HG03469 (cell line): ENCODE measurements at regions not wholly inside any gene's neighbourhood (a gene's known extent, or its start where the extent isn't known, plus 50 kb on each side); places are given as distances from the start of the nearest gene placed in this dataset.
"Not testable (repeated sequence)": the region's sequence is repeated elsewhere in the genome, so short reads cannot be mapped to it uniquely, and the experiment has no call there.

ENCODE experiments used
- ATAC-seq: cut with Tn5 transposase; IDR thresholded peaks from one replicate; pipeline ENCODE4 v1.9.1; 2021; ENCODE audit warnings: mild to moderate bottlenecking, moderate library complexity, moderate number of reproducible peaks; ENCODE audit not compliant: unreplicated experiment

DNA sequence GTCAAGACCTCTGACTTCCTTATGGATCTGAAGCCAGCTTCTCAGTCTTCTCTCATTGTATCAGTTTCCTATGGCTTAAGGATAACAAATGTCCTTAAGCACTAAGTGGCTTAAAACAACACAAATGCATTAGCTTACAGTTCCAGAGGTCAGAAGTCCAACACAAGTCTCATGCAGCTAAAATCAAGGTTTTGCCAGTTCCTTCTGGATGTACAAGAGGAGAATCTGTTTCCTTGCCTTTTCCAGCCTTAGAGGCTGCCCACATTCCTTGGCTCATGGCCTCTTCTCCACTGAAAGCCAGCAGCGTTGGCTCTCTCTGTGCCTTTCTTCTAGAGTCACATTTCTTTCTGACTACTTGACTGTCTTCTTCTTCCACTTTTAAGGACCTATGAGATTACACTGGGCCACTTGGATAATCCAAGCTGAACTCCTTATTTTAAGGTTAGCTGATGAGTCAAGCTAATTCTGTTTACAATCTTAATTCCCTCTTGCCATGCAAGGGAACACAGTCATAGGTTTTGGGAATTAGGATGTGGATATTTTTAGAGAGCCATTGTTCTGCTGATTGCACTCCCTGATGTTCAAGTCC is 179.0 kb downstream of the BCAS1 start:
- no peak for ATAC-seq

DNA sequence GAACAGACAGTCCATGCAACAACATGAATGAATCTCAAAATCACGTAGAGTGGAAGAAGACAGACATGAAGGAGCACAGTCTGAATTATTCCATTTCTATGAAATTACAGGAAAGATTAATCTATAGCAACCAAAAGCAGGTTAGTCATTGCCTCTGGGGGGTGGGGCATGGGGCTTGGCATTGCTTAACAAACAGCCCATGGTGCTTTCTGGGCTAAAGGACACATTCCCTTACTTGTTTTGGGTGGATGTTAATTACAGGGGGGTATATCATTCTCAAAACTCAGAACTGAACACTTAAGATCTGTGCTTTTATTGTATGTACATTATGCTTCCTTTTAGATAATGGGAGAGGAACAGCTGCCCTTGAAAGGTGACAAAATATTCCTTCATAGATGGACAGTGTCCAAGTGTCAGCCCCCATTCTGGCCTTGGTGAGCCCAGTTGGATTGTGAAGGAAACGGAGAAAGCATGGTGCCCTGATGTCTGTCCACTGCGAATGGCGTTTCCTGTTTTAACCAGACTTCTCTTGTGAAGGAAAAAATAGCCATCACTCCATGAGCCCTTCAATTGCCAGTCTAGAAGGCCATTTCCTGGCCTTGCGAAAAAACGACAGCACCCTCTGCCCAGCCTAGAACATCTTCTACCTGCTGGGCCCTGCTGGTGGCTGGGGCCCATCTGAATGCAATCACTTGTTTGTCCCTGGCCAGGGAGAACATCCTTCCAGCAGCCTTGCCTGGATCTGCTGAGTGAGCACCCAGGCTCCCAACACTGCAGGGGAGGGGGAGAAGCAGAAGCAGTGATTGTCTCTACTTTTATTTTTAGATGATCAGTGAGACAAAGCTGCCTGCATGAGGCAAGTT is 179.7 kb downstream of the BCAS1 start:
- ATAC-seq, result no peak

DNA sequence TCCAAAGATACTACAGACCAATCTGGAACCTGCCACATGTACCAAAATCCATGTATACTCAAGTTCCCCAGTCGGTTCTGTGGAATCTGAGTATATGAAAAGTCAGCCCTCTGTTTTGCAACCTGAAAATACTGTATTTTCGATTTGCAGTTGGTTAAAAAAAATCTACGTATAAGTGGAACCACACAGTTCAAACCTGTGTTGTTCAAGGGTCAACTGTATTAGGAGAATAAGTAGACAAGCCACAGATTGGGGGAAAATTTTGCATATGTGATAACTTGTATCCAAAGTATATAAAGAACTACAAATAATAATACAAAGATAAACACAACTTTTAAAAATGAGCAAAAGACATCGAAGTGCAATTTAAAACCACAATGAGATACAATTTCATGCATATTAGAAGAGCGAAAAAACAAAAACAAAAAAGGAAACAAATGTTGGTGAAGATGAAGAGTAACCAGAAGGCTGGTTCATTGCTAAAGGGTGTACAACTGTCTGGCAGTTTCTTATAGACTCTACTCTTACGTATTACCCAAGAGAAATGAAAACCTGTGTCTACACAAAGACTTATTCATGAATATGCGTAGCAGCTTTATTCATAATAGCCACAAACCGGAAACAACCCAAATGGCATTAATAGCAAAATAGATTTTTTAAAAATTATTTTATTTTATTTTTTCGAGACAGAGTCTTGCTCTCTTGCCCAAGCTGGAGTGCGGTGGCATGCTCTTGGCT is 180.8 kb downstream of the BCAS1 start:
- ATAC-seq, result no peak

DNA sequence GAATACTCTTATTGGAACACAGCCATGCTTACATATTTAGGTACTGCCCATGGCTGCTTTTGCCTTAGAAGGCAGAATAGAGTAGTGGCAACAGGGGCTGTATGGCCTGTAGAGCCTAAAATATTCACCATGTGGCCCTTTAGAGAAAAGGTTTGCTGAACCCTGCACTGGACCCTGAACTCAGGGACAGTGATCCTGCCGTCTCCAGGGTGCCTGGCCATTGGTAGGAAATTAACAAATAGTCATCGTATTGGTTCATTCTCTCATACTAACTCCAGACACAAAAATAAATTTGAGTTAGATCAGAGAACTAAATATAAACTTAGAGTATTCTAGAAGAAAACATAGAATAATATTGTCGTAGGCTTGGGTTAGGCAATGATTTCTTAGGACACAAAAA is 181.4 kb downstream of the BCAS1 start:
- no peak for ATAC-seq

DNA sequence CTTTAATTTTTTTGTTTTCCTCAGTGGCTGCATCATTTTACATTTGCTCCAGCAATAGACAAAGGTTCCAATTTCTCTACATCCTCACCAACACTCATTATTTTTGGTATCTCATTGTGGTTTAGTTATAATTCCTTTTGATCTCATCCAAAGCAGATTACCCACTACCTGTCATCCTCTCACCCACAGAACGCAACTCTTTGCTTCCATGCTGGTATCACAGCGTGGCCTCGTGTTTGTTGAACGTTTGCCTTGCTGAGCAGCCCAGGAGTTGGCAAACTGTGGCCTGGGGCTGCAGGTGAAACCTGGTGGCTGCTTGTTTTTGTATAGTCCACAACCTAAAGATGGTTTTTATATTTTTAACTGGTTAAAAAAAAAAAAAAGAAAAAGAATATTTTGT is 181.9 kb downstream of the BCAS1 start:
- no peak for ATAC-seq

DNA sequence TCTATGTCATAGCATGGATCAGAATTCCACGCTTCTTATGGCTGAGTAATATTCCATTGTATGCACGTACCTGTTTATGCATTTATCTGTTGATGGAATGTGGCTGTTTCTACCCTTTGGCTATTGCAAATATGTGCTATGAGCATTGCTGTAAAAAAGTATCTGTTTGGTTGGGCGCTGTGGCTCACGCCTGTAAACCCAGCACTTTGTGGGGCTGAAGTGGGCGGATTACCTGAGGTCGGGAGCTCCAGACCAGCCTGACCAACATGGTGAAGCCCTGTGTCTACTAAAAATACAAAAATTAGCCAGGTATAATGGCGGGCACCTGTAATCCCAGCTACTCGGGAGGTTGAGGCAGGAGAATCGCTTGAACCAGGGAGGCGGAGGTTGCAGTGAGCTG is 182.4 kb downstream of the BCAS1 start:
- ATAC-seq, result no peak

DNA sequence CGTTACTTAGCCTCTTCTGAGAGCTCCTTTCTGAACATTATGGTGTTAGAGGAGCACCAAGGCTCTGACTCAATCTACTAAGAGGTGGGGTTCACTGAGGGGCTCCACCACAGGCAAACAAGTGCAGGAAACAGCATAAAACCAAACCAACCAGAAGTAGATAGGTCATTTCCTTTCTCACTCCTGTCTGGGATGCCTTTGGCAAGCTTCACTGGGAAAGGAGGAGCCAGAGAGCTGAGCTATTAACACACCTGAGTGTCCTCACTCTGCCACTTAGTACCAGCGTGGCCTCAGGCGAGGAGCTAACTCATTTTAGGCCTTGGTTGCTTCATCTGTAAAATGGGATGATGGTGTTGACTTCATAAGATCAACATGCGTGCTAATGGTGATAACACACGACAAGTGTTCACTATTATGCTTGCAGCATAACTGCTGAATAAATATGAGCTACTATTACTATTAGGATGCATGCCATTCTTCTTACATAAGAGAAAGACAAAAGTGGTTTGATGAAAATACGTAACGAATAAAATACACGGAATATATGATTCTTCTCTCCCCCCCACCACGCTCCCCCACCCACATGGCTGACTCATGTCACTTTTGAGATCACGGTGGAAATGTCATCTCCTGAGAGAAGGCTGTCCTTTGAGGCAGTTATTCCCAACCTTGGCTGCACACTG is 185.4 kb downstream of the BCAS1 start:
- no peak for ATAC-seq

DNA sequence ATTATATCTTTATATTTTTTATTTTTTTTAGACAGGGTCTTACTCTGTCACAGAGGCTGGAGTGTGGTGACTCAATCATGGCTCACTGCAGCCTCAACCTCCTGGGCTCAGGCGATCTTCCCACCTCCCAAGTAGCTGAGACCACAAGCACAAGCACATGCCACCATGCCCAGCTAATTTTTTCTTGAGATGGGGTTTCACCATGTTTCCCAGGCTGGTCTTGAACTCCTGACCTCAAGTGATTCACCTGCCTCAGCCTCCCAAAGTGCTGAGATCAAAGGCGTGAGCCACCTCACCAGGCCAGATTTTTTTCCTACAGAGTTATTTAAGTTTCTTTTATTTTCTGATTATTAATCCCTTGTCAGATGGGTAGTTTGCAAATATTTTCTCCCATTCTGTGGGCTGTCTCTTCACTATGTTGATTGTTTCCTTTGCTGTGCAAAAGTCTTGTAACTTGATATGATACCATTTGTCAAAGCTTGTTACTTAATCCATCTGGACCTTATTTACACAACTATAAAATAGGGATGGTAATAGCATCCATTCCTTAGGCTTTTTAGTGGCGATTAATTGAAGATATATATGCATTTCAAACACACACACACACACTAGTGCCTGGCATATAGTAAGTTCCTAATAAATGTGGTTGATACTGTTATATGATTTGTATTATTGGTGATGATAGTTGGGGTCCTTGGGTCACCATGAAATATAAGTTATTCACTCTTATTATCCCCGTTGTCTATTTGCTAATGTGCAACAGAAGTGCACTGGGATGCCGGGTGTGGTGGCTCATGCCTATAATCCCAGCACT is 187.1 kb downstream of the BCAS1 start:
- ATAC-seq, result no peak

DNA sequence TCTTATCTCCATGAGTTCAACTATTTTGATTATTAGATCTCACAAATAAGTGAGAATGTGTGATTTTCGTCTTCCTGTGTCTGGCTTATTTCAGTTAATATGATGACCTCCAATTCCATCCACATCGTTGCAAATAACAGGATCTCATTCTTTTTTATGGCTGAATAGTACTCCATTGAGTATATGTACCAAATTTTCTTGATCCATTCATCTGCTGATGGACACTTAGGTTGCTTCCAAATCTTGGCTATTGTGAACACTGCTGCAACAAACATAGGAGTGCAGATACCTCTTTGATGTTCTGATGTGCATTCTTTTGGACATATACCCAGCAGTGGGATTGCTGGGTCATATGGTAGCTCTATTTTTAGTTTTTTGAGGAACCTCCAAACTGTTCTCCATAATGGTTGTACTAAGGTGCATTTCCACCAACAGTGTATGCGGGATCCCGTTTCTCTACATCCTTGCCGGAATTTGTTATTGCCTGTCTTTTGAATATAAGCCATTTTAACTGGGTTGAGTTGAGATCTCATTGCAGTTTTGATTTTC is 187.9 kb downstream of the BCAS1 start:
- not testable (repeated sequence) for ATAC-seq

DNA sequence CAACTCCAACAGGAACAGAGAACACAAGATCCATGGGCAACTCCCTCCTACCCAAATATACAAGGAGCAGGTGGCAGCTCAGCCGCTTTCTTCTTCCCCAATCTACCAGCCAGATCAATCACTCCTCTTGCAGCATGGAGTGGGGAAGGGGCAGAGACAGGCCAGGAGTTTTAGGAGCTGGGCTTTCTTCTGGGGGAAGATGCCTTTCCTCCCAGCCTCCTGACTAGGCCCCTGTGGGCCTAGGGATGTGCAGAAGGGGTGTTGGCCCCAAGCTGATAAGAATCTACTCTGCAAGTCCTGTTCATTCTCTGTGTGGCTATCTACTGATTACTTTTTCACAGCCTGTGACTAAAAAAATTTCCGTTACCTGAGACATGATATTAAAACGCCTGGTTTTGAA is 189.0 kb downstream of the BCAS1 start:
- ATAC-seq, result no peak

DNA sequence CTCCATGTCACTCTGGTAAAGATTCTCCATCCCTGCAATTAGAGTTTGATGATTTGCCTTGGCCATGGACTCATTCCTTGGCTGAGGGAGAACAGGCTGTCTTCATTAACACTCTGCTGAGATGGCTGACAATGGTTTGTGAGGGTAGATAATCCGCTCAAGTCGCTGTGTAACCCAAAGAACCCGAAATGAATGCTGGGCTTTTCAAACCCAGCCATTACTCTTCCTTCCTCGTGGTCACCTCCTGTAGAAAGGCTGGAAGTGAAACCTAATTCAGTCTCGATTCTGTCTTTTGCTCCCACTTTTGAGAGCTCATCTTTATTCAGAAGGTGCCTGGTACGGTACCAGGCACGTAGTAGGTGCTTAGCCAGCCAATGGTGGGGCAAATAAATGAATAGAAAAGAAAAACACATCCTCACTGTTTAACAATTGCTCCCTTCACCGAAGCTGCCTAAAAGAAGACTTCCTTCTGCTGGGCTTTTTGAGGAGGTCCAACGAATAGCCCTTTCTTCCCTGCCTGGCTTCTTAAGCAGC is 190.2 kb downstream of the BCAS1 start:
- no peak for ATAC-seq

DNA sequence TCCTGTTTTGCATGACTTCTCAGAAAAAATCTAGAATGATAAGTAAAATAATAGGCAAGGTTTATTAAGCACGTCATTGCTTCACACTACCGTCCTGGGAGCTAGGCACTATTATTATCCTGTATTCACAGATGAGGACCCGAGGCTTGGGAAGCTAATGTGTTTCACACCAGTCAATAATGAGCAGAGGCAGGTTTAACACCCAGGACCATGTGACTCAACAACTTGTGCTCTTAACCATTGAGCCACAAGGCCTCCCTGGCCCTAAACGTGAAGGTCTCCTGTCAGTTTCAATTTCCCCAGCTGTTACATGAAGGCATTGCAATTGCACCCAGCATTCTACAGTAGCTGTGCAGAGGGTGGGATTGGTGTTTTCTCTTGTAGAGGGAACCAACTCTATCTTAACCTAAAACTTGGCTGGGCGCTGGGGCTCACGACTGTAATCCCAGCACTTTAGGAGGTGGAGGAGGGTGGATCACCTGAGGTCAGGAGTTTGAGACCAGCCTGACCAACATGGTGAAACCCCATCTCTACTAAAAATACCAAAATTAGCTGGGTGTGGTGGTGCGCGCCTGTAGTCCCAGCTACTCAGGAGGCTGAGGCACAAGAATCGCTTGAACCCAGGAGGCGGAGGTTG is 191.2 kb downstream of the BCAS1 start:
- no peak for ATAC-seq

DNA sequence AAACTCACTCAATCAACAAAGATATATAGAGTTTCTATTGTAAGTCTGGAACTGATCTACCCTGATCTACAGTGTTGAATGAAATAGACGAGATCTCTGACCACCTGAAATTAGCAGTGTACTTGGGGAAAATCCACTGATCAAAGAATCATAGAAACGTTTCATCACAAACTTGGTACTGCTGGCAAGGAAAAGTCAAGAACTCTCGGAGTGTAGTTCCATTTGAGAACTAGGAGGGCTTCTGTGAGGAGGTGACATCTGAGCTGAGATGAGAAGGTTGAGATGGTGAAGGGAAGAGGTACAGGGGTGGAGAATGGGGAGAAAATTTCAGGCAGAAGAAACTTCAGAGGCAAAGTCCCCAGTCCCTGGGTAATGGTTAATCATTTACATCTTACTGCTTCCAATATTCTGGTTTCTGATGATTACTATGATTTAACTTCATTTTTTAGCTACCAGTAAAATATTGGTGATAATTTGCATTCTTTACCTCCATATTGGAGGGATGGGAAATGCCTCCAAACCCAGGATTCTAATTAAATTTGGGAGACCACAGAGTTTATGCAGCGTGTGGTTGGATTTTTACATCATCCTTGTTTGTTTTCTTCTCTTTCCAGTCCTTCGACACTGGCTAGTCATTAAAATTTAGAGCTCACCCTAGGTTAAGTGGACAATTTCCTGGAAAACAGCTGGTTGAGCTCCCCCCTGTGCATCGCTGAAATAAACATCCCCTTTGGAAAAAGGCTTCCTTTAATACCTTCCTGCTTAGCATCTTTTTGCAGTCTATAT is 191.9 kb downstream of the BCAS1 start:
- ATAC-seq, result no peak

DNA sequence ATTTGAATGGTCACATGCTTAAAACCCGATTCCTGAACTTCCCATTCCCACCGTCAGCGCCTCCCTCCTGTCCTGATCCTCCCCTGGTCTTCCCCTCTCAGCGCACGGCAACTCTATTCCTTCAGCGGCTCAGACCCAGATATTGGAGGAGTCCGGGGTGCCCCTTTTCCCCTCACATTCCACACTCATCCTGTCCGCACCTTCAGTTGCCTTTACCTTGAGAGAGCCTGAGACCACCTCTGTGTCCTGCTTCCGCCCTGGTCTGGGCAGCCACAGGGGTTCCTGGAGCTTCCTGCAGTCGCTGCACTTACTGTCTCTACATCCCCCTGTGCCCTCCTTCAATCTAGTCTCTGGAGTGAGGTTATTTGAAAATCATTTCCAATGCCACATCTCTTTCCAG is 193.4 kb downstream of the BCAS1 start:
- ATAC-seq, result no peak

DNA sequence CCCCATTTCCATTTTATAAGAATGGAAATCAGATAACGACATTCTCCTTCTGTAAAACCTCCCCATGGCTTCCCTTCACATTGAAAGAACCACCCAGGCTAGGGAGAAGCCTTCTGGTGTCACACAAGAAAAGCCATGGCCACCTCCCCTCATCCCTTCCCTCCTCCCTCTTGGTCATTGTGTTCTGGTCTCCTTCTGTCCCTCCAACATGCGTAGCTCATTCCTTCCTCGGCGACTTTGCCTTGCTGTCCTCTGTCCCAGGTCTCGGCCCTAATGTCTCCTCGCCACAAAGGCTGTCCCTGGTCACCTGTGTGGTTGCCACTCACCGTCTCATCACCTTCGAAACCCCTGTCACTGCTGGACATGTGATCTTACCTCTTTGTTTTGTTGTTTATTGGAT is 193.9 kb downstream of the BCAS1 start:
- ATAC-seq, result no peak

DNA sequence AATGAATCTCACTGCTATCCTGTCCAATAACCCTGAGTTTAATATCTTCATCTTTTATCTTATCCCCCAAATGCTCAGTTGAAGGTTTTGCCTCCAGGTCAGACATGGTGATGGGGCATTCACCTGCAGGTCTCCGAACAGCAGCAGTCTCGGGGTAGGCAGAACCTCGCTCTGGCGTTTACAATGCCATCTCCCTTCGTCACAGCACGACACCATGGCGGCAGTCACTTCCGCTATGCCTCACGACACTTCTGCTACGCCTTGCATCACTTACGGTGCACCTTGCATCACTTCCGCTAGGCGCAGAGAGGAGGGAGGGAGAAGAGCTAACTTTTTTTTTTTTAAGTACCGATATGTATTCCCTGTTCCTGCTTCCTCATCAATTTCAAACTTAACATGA is 194.9 kb downstream of the BCAS1 start:
- ATAC-seq, result no peak

DNA sequence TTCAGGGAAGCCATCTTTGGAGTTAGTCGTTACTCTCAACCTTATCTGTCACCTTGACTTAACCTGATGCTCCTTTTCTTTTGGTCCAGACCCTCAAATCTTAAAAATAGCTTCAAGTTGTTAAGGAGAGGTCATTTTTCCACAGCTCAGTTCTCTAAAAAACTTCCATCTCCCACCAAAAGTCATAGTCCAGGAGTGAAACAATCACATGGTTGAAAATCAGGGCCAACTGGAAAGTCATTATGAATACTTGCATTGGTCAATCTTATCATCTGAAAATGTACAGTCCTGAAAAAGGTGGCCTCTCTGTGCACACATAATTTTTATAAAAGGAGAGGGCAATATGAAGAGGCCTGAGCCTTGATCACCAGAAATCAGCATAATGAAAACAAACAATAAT is 195.7 kb downstream of the BCAS1 start:
- ATAC-seq, result no peak

DNA sequence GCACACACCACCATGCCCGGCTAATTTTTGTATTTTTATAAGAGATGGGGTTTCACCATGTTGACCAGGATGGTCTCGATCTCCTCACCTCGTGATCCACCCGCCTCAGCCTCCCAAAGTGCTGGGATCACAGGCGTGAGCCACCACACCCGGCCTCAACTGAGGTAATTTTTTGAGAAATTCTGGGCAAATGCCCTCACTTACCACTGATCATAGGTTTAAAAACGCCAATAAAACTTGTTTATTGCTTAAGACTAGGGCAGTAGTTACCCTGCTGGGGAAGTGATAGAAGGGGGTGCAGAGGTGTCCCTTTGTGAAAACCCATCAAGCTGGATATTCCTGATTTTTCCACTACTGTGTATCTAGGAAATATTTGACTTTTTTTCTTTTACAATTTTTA is 196.3 kb downstream of the BCAS1 start:
- no peak for ATAC-seq

DNA sequence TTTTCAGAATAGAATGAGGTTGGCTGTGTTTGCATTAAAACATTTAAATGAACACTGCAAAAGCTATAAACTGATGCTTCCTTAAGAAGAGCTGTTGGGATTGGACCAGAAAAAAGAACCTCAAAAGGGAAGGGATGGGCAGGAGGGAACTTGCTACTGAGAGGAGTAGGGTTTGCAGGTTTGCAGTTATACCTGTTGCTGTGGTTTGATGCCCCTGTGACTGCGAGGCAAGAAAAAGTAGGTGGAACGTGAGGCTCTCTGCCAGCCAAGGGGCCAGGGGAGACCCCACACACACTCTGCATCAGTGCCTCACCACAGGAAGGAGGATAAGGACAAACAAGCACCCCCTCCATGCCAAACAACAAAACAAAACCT is 197.2 kb downstream of the BCAS1 start:
- no peak for ATAC-seq
